Myocyte (in vitro differentiated cells): ENCODE measurements at regions not wholly inside any gene's neighbourhood (a gene's known extent, or its start where the extent isn't known, plus 50 kb on each side); places are given as distances from the start of the nearest gene placed in this dataset.
"Not testable (repeated sequence)": the region's sequence is repeated elsewhere in the genome, so short reads cannot be mapped to it uniquely, and the experiment has no call there.

Source experiments
- DNase-seq: peaks from one replicate; pipeline ENCODE4 v3.0.0-alpha.2; 2012; ENCODE audit warnings: low read depth

DNA sequence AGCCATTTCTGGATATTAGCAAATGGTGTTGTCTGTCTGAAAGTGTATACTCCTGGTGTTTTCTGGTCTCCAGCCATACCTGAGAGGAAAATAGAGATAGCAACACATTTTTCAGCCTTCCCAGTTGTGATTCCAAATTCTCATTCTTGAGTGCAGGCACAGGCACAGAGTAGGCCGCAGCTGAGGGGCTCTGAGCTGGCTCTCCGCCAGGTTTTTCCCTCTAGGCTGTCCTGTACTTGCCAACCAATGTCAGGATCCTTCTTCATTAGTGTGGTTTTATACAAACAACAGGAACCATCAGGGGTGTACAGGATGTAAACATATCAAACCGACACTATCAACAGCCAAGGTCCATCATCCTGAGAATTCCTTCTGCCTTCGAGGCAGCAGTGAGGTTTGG is 1733.6 kb upstream of the CELF4 start:
- DNase-seq: no peak

DNA sequence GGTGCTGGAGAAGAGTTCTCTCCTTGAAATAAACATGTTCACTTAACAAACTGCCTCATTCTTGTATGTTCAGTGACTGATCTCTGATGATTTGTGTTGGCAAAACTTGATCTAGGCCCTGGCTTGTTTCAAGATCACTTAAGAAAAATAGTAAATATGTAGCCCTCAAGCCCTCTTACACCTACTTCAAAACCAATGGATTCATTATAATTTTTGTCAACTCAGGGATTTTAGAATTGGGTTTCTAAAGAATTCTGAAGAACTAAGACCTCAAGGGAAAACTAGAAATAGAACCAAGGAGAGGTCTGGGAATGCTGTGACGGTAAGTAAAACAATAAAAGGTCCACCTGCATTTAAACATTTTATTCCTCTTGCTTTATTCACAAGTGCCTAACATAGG is 1731.6 kb upstream of the CELF4 start:
- DNase-seq: no peak

DNA sequence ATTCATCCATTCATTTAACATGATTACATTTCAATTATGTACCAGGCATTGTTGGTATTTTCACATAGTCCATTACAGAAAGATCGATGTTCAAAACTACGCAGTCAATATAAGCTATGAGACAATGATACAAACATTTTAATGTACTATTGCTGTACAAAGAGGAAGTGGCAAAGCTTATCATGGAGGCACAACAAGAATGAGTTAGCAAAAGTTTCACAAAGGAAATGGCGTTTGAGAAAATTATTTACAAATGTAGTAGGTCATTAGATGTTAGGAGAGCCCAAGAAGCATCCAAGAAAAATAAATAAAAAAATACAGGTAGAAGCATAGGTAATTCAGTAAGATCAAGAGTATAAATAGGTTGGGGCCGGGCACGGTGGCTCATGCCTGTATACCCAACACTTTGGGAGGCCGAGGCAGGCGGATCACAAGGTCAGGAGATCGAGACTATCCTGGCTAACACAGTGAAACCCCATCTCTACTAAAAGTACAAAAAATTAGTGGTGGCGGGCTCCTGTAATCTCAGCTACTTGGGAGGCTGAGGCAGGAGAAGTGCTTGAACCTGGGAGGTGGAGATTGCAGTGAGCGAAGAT is 1730.8 kb upstream of the CELF4 start:
- DNase-seq: no peak

DNA sequence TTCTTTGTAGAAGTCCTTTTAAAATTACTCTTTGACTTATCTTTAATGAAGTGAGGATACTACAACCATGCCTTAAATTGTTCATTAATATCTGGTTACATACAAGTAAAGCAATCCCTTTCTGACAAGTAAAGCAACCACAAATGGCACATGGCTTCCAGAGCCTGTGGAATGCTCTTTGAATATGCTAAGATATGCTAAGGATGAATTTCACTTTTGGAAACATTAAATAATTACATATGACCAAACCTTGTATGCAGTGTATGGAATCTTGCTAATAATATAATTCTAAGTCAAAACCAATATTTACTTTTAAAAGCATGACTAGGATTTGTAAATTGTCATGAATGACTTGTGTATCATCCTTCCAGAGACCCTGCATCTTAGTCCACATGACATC is 1711.2 kb upstream of the CELF4 start:
- no peak for DNase-seq

DNA sequence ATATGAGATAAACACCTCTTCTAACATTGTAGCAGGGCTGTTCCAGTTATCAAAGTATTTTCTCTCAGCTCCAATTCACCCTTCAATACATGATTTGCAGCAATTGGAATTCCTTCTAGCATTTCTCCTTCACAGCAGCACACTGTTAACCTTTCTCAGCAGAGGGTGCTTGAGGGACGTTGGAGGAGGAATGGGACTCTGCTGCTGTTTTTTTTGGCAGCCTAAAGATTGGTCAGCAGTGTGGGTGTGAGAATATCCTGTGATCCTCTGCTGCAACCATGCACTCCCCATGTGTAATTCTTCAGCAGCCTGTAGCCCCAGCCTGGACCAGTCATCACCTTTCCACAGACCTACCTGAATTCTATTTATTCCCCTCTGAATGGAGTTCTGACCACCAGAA is 1708.9 kb upstream of the CELF4 start:
- peak; percentile 5 for DNase-seq

DNA sequence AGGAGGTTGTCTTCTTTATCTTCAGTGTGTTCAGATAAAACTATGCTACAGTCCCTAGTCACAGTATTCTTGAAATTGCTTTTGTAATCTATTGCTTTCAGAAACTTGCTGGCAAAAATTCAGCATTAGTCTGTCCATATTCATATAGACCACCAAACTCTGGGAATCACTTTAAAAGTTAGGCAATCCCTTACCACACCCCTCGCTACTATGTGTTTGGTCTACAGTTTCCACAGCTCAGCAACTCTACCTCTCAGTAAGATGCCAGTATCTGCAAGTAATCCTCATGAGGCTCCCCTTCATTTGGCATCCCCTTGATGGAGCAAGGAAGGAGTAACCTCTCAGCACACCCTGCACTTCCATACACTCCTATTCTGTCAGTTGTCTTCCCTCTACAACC is 1706.6 kb upstream of the CELF4 start:
- no peak for DNase-seq

DNA sequence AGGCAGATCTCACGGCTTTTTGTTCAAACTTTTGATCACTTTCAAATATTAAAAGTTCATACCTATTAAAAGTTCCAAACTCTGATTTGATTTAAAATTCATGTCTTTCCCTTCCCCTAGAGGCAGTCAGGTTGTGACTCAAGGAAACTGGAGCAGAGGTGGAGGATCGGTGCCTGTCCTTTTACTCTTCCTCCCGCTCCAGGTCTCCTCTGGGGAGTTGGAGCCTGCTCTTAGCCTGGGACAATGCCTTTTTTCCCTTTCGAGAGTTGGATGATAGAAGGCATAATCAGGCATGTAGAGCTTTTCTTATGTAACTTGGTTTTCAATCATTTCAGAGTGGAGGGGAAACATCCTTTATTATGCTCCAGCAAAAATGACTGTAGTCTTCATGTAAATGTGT is 1706.1 kb upstream of the CELF4 start:
- DNase-seq: no peak

DNA sequence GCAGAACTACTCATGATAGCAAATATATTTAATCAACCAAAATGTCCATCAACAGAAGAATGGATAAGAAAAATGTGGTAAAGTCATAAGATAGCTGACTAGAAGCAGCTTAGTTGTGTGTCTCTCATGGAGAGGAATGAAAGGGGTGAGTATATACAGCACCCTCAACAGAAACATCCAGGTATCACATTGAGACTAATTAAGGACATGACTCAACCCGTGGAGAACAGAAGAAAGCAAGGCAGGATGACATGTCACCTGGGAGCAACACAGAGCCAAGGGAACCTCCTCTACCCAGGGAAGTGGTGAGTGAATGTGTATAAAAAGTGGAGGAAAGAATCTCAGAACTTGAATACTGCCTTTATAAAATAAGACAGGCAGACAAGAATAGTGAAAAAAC is 1695.0 kb upstream of the CELF4 start:
- DNase-seq: no peak

DNA sequence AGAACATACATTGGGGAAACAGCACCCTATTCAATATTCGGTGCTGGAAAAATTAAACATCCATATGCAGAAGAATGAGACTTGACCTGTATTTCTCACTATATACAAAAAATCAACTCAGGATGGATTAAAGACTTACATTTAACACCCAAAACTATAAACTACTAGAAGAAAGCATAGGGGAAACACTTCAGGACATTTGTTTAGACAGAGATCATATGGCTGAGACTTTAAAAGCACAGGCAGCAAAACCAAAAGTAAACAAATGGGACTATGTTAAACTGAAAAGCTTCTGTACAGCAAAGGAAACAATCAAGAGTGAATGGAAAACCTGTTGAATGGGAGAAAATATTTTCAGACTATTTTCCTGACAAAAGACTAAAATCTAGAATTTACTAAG is 1694.1 kb upstream of the CELF4 start:
- DNase-seq: no peak

DNA sequence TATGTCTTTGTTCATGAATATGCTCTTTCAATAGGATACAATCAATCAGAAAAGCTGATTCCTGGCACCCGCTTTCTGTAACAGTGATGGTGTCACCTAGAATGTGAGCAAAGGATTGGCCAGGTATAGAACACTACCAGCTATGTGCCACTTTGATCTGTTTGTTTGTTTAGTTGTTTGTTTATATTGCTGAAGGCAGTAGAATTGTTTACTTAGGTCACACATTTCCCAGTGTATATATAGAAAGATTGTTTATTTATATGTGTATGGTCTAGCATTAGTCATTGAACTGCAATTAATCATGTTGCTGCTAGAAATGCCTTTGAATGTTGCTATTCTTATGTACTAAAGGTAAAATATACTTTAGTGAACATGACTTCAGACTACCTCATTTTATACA is 1678.6 kb upstream of the CELF4 start:
- no peak for DNase-seq

DNA sequence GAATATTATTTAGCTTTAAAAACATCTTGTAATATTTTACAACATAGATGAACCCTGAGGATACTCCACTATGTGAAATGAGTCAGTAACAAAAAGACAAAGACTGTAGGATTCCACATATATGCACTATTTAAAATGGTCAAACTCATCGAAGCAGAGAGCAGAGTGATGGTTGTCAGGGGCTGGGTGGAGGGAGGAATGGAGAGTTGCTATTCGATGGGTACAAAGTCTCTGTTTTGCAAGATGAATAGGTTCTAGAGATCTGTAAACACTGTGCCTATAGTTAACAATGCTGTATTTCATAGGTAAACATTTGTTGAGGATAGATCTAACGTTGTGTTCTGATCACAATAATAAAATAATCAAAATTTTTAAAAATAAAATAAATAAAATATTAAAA is 1675.9 kb upstream of the CELF4 start:
- DNase-seq: no peak

DNA sequence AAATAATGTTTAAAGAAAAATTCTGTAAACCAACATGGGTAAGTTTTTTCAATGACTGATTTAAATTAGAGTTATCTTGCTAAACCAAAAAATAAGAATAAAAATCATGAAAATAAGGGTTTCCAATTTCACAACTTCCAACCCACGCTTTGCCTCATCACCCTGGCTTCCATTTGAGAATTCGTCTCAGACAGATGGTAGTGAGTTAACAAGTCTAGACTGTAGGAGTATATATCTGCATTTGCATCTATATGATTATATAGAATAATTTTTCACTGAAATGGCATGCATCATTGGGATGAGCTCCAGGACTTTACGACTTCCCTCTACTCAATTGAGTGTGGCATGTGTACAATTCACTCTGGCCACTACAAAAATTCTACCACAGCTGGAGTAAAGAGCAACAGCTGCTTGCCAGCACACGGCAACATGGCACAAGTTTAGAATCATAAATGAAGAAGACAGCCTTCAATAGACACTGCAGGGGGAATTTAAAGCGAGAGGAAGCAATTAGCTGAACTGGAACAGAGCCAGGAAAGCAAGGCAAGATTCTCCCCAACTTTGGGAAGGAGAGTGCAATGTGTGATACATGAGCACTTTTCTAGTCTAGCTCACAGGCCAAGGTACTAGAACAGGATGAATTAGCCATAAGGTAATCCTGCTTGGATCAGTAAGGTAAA is 1673.5 kb upstream of the CELF4 start:
- DNase-seq: no peak

DNA sequence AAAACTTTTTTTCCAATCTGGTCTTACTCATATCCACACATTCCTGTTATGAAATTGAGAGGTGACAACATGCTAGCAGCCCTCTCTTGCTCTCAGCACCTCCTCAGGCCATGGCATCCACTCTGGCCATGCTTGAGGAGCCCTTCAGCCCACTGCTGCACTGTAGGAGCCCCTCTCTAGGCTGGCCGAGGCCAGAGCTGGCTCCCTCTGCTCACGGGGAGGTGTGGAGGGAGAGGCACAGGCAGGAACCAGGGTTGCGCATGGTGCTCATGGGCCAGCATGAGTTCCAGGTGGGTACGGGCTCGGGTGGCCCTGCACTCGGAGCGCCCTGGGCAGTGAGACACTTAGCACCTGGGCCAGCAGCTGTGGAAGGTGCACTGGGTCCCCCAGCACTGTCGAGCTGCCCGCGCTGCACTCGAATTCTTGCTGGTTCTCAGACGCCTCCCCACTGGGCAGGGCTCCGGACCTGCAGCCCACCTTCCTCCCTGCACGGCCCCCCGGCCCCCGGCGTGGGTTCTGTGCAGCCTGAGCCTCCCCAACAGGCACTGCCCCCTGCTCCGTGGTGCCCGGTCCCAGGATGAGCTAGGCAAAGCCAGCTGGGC is 1669.6 kb upstream of the CELF4 start:
- no peak for DNase-seq

DNA sequence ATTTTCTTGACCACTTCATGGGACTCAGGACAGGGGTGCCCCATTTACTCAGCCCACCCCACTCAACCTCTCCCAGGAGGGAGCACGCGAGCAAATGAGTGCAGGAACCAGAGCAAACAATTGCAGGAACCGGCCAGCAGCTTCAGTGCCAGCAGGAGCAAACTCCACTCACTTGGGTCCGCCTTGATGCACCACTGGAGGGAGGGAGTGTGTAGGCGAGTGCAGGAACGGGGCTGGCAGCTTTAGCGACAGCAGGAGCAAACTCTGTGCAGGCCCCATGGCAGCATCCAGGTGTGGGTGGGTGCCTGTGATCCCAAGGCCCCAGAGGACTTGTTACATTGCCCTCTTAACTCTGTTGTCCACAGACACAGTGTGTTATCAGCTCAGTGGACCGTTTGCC is 1667.3 kb upstream of the CELF4 start:
- no peak for DNase-seq

DNA sequence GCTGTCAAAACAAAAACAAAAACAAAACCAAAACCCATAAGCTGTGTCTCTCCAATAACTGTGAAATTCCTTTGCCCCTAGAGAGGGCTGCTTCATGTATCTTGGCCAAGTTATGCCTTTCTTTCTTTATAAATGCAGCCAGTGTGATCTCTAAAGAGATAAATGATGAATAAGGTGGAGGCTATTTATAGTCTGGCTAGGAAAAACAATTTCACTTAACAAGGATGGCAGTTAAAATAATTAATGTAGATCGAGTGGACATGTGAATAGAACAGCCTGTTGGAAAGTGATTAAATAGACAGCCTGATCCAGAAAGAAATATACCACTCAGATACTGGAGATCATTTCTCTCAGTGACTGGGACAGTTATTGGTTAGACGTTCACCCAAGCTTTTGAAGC is 1666.9 kb upstream of the CELF4 start:
- no peak for DNase-seq

DNA sequence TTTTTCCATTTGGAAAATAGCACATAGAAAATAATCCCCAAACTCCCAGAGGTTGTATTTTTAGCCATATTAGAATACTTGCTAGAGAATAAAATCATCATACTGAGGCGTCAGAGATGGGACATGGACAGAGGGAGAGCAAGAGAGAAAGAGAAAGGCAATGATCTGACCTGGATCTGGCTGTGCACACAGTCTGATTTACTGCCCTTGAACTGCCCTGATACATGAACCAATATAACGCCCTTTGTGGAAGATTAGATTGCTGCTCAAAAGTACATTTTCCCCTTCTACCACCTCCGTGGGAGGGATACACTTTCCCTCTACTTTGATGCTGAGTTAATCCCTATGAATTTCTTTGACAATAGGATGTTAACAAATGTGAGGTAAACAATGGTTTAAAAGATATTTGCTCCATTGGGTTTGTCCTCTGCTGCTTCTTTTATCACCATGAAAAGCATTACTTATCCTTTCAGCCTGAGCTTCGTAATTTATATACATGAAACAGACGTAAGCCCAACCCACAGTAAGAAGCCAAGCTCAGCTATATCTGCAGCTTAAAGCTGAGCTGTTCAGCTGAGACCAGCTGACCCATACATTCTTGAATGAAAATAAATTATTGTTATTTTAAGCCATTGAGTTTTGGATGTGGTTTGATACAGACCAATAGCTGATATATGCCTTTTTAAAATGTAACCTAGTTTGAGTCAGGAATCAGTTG is 1664.6 kb upstream of the CELF4 start:
- no peak for DNase-seq

DNA sequence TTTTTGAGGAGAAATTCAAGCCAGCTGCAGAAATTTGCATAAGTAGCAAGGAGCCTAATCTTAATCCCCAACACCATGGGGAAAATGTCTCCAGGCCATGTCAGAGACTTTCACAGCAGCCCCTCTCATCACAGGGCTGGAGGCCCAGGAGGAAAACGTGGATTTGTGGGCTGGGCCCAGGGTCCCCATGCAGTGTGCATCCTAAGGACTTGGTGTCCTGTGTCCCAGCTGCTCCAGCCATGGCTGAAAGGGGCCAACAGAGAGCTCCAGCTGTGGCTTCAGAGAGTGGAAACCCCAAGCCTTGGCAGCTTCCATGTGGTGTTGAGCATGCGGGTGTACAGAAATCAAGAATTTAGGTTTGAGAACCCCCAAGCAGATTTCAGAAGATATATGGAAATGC is 1662.2 kb upstream of the CELF4 start:
- not testable (repeated sequence) for DNase-seq

DNA sequence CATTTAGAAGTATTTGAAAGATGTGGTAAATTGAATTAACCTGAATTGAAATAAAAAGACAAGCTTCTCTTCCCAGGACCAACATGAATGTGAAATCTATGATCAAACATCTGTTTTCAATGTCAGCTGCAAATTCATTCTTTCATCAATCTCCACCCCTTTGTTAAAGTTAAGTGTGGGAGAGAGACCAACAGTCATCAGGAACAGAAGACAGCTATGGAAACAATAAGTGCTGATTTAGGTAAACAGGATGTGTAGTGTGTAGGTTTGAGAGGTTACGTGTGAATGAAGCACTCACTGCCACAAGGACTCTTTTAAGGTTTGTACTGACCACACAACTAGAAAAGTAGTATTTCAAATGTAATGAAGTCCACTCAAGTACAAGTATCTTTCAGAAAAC is 1659.8 kb upstream of the CELF4 start:
- no peak for DNase-seq

DNA sequence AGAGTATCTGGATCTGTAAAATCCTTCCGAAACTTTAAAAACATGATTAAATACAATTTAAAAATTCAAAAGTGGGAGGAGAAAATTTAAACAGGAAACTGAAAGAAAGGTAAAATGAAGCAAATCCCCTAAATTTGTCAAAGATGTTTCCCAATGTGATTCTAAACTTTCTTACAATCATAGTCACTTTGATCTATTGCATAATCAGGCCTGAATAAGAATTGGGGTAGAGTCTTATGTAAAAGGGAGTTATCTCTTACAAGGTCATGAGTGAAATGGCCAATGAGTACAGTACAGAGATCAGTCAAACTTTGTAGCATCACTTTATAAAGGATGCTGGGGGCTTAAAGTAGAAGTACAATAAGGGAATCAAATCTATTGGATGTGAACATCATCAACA is 1657.7 kb upstream of the CELF4 start:
- DNase-seq: no peak

DNA sequence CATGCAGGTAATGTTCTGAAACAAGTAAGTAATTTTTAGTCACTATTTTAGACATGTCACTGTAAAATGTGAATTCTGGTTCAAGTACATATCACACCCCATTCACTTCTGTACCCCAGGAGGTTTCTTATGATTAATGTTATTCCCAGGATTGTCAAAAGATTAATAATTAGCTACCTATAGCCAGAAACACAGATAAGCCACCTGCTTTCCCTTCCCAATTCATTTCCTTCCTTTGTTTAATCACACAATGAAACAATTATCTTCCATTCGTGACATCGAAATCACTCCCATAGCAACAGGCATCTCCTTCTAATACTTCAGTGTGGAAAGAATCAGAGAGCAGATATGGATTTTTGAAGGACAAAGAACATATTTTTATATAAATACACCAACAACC is 1650.3 kb upstream of the CELF4 start:
- no peak for DNase-seq

DNA sequence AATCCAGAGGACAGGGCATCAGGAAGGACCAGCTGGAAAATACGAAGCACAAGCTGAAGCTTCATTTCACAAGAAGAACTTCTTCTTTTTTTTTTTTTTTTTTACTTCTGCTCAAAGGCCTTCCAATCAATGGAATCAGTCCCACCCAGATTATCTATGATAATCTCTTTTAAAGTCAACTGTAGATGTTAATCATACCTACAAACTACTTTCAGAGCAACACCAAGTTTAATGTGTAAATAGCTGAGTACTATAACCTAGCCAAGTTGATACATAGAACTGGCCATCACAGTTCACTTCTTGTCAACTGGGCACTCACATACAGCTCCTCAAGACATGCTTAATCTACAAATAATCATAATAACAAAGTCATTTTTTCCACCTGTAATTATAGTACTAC is 1645.9 kb upstream of the CELF4 start:
- DNase-seq: no peak

DNA sequence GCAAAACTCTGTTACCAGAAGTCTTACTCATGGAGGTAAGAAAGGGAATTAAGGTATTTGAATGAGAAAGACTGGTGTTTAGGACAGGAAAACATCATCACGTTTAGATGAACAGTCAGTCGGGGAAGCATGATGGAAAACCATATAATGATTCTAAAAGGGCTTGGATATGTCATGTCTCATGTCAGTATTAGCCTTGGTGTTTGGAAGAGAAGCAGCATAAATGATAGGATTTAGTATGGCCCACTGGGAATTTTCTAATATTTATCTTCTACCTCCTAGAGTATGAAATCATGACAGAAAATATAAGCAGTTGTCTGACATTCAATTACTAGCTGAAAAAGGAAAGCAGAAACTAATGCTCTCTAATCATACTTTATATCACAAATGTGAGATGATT is 1643.6 kb upstream of the CELF4 start:
- DNase-seq: no peak

DNA sequence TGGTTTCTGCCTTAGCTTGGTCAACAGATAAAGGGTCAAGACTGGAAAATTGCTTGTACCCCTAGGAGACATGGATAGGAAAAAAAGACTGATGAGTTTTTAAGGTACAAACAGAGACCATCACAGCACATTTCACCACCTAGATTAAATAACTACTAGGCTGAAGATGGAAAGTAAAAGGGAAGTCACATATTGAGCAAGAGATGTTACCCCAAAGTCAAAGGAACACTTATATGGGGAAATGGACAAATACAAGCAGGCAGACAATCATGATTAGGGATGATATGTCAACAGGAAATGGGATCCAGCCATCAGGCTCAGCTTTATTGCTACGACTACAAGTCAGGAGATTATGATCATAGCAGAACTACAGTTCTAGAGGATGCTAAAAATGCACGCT is 1643.1 kb upstream of the CELF4 start:
- no peak for DNase-seq
